Colonic mucosa (tissue), 4 donors: ENCODE measurements at regions not wholly inside any gene's neighbourhood (a gene's known extent, or its start where the extent isn't known, plus 50 kb on each side); places are given as distances from the start of the nearest gene placed in this dataset.

Source experiments
- DNase-seq: peaks from one replicate; pipeline ENCODE4 v3.0.0-alpha.2; 2020
- H3K27ac ChIP-seq: fragments of 200-600 bp; one replicate; pipeline ENCODE4 v1.8.0; 2021
- H3K27me3 ChIP-seq: fragments of 200-600 bp; one replicate; pipeline ENCODE4 v1.8.0; 2021
- H3K36me3 ChIP-seq: fragments of 200-600 bp; one replicate; pipeline ENCODE4 v1.8.0; 2021
- H3K4me1 ChIP-seq: fragments of 200-600 bp; one replicate; pipeline ENCODE4 v1.8.0; 2021; ENCODE audit warnings: mild to moderate bottlenecking
- H3K4me3 ChIP-seq: fragments of 200-600 bp; one replicate; pipeline ENCODE4 v1.8.0; 2021
- H3K9ac ChIP-seq, 2 donors: one replicate each; pipeline ENCODE4 v1.7.0; 2013; ENCODE audit warnings: control low read depth in 2 of 2, low read depth in 2 of 2, low read length in 2 of 2
- H3K9me3 ChIP-seq: fragments of 200-600 bp; one replicate; pipeline ENCODE4 v1.8.0; 2021
- intact Hi-C: fragments of 100-400 bp; cut with DNase I; formaldehyde crosslinking; loops from one replicate; pipeline ENCODE4 v1.14.1; 2022
- TF ChIP-seq, protein P1 (sequence below): fragments of 200-600 bp; IDR thresholded peaks from one replicate; pipeline ENCODE4 v1.8.0; 2022; ENCODE audit warnings: antibody characterized with exemption, mild to moderate bottlenecking
- donor health status: healthy.
- donor health status: DM: no; HTN: no; CAD: no.
- donor health status: DM: no; HTN: no; CAD: no.

DNA sequence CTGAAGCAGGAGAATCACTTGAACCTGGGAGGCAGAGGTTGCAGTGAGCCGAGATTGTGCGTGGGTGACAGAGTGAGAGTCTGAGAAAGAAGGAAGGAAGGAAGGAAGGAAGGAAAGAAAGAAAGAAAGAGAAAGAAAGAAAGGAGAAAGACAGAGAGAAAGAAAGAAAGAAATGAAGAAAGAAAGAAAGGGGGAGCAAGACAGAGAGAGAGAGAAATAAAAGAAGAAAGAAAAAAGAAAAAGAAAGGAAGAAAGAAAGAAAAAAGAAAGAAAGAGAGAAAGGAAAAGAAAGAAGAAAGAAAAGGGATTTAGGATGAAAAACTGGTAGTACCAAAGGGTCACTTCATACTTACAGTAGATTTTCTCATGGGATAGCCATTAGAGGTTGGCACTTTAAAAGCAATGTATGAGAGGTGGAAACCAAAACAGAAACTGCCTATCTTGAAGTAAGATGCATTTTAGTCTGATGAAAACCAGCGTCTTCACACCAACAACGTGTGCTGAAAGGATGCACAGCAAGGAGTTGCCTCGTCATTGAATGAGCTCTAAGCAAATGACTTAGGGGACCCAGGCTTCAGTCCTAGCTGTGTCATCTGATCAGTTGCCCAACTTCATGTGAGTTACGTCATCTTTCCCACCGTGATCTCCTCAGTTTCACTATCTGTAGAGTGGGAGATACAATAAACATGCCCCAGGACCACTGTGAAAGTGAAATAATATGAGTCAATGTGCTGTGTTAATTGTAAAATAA is 133.9 kb upstream of the NEDD9 start:
- intact Hi-C loops = no loop called here
- Histone ChIP-seq H3K4me1 (peaks cover 12% of the 10 kb centered on the region), H3K4me3 (no peak overlapping the region)

DNA sequence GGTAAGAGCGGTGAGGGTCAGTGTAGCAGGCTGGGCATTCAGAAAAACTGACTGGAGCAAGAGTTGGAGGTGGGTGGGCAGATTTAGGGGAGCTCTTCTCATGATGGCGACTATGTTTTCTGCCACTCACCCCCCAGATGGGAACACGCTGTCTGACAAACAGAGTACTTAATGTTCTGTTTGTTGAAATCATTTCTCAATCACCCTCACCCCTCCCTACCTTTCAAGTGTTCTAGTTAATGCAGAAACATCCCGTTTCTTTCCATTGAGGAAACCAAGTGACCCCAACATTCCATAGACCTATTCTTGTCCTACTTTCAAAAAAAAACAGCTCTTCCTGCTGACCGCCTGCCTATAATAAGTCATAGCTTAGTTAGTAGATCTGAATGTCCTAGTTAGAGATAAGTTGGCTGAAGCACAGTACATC is 132.5 kb upstream of the NEDD9 start:
- no peak for DNase-seq
- Histone ChIP-seq H3K36me3 (no peaks in the 10 kb centered on the region), H3K27ac (no peak overlapping the region), H3K4me1 (peaks cover 12% of the 10 kb centered on the region), H3K9ac (no peak overlapping the region), H3K9me3 (no peaks in the 10 kb centered on the region), H3K27me3 (no peaks in the 10 kb centered on the region), H3K4me3 (no peak overlapping the region)
- TF ChIP-seq, protein P1, sequence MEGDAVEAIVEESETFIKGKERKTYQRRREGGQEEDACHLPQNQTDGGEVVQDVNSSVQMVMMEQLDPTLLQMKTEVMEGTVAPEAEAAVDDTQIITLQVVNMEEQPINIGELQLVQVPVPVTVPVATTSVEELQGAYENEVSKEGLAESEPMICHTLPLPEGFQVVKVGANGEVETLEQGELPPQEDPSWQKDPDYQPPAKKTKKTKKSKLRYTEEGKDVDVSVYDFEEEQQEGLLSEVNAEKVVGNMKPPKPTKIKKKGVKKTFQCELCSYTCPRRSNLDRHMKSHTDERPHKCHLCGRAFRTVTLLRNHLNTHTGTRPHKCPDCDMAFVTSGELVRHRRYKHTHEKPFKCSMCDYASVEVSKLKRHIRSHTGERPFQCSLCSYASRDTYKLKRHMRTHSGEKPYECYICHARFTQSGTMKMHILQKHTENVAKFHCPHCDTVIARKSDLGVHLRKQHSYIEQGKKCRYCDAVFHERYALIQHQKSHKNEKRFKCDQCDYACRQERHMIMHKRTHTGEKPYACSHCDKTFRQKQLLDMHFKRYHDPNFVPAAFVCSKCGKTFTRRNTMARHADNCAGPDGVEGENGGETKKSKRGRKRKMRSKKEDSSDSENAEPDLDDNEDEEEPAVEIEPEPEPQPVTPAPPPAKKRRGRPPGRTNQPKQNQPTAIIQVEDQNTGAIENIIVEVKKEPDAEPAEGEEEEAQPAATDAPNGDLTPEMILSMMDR = no peak
- intact Hi-C loops = no loop called here

More for the DNA sequence above, 133.9 kb upstream of the NEDD9 start:
- H3K27me3 ChIP-seq = no peaks in the 10 kb centered on the region
- H3K27ac ChIP-seq = peak overlapping the region; percentile 47
- H3K36me3 ChIP-seq = no peaks in the 10 kb centered on the region
- no peak overlapping the region for H3K9ac ChIP-seq
- TF ChIP-seq, protein P1 = no peak
- no peaks in the 10 kb centered on the region for H3K9me3 ChIP-seq
- DNase-seq = no peak

DNA sequence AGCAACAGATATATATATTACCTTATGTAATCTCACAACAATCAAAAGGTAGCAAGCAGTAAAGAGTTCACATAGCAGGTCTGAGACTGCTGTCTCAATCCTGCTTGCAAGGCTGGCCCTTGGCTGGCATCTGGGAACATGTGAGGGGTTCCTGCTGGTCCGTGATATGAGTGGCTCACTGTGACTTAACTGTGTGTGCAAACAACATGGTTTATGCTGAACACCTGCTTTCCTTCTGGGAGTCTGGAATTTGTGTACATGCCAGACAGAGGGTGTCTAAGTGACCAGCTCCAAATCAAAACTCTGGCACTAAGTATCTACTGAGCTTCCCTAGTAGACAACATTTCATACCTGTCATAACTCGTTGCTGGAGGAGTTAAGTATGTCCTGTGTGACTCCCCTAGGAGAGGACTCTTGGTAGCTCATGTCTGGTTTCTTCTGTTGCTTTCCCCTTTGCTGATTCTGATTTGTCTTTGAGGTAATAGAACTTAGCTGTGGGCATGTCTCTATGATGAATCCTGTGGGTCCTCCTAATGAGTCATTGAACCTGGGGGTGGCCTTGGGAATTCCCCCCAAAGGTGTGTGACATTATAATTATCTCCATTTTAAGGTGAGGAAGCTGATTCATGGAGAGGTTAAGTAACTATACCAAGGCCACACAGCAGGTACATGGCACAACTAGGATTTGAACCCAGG is 131.6 kb upstream of the NEDD9 start:
- TF ChIP-seq, protein P1 = no peak
- H3K27ac ChIP-seq = no peak overlapping the region
- no peaks in the 10 kb centered on the region for H3K36me3 ChIP-seq
- intact Hi-C loops = no loop called here
- H3K9me3 ChIP-seq = no peaks in the 10 kb centered on the region
- no peaks in the 10 kb centered on the region for H3K27me3 ChIP-seq
- DNase-seq = no peak
- H3K4me3 ChIP-seq = no peak overlapping the region
- no peak overlapping the region for H3K9ac ChIP-seq
- peaks cover 12% of the 10 kb centered on the region for H3K4me1 ChIP-seq

DNA sequence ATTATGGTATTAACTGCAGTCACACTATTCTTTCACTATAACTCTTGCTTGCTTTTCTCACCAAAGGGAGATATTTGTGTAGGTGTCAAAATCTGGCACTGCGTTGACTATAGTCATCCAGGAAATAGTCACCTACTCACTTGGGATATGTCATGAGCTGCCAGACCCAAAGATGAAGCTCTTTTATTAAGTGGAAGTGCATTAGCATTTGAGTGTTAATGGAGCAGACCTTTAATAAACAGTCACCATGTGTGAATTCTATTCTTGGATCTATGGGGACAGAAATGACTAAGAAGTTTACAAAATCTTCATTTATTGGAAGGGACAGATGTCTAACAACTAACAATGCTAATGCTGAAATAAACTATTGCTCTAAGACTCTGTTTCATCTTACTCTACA is 130.1 kb upstream of the NEDD9 start:
- H3K9me3 ChIP-seq = no peaks in the 10 kb centered on the region
- no peak overlapping the region for H3K9ac ChIP-seq
- intact Hi-C loops = no loop called here
- no peak for DNase-seq
- no peak overlapping the region for H3K27ac ChIP-seq
- H3K4me3 ChIP-seq = no peak overlapping the region
- peaks cover 8% of the 10 kb centered on the region for H3K4me1 ChIP-seq
- no peaks in the 10 kb centered on the region for H3K27me3 ChIP-seq
- TF ChIP-seq, protein P1 = no peak
- H3K36me3 ChIP-seq = no peaks in the 10 kb centered on the region

DNA sequence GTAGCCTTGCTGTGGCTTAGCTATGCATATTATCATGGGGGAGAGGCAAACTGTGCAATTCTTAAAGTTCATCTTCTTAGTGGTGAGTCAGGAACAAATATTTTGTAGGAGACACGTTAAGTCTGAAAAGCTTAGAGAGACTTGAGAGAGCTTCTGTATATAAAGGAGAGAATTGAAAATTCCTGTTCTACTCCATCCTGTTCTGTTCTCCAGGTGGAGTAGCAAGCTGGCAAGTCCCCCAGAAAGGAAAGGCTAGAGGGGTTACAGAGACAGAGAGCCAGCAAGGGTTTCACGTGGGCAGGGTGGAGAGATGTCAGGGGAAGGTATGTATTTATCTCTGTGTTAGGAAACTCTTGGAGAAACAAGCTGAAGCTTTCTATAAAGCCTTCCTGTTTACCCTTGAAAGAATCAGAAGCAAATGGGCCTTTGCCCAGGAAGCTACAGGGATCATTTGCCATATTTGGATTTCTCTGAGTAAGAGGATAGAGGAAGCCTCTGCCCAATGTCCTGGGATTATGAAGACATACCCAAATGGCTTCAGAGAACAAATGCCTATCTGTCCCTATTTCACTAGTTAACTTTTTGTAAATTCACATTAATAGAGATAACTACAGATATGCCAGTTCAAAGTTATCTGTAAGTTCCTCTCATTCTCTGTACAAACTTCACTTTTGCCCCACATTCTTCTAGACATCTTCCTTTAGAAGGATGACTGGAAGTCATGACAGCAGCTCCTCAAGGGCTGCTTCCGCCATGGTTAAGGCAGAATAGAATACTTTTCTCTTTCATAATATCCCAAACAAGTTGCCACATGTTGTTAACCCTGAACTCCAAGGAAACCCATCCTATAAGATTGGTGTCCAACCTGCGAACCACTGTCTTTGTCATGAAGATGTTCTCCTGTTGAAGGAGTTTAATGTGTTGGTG is 126.7 kb upstream of the NEDD9 start:
- DNase-seq = no peak
- Histone ChIP-seq H3K4me3 (no peak overlapping the region), H3K9me3 (no peaks in the 10 kb centered on the region), H3K27me3 (no peaks in the 10 kb centered on the region), H3K9ac (no peak overlapping the region), H3K36me3 (no peaks in the 10 kb centered on the region), H3K27ac (peak overlapping the region; percentile 18), H3K4me1 (peaks cover 12% of the 10 kb centered on the region)
- TF ChIP-seq, protein P1 = no peak
- intact Hi-C loops = no loop called here
